Chondrocyte (in vitro differentiated cells): ENCODE measurements at regions not wholly inside any gene's neighbourhood (a gene's known extent, or its start where the extent isn't known, plus 50 kb on each side); places are given as distances from the start of the nearest gene placed in this dataset.

Experiments
- DNase-seq: peaks from one replicate; pipeline ENCODE4 v3.0.0; 2021; ENCODE audit warnings: mixed read lengths, low spot score
- H3K27ac Mint-ChIP-seq: one replicate; pipeline ENCODE4 v1.8.0; 2021; ENCODE audit warnings: mild to moderate bottlenecking, moderate library complexity, mixed read lengths; ENCODE audit not compliant: unreplicated experiment
- H3K27me3 Mint-ChIP-seq: 2 replicates; pipeline ENCODE4 v1.8.0; 2021; ENCODE audit warnings: low read depth, mixed read lengths
- H3K36me3 Mint-ChIP-seq: 2 replicates; pipeline ENCODE4 v1.8.0; 2021; ENCODE audit warnings: low read depth, mixed read lengths
- H3K4me1 Mint-ChIP-seq: 2 replicates; pipeline ENCODE4 v1.8.0; 2021; ENCODE audit warnings: low read depth, mild to moderate bottlenecking, mixed read lengths
- H3K4me3 Mint-ChIP-seq: one replicate; pipeline ENCODE4 v1.8.0; 2021; ENCODE audit warnings: mild to moderate bottlenecking, moderate library complexity, mixed read lengths; ENCODE audit not compliant: unreplicated experiment
- H3K9me3 Mint-ChIP-seq: 2 replicates; pipeline ENCODE4 v1.8.0; 2021; ENCODE audit warnings: low read depth, mixed read lengths
- CTCF ChIP-seq: fragments of 200-600 bp; sonication (generic); IDR thresholded peaks from 2 replicates; pipeline ENCODE4 v1.5.0; 2021; ENCODE audit warnings: antibody characterized with exemption, mild to moderate bottlenecking, moderate library complexity

- no peak overlapping the region for H3K4me3 Mint-ChIP-seq
- TF ChIP-seq CTCF: no peak
- H3K4me1 Mint-ChIP-seq: peaks cover 10% of the 10 kb centered on the region
- H3K27me3 Mint-ChIP-seq: peaks cover 11% of the 10 kb centered on the region
- no peak overlapping the region for H3K27ac Mint-ChIP-seq
- no peaks in the 10 kb centered on the region for H3K9me3 Mint-ChIP-seq
- DNase-seq: no peak
- H3K36me3 Mint-ChIP-seq: no peaks in the 10 kb centered on the region
Measured at GRCh38 chr10:3292636-3293035, 120.1 kb upstream of the PITRM1 start.

- no peak for DNase-seq
- Mint-ChIP-seq H3K27me3 (peaks cover 13% of the 10 kb centered on the region), H3K27ac (no peak overlapping the region)
Measured at GRCh38 chr10:3290550-3290949, 118.0 kb upstream of the PITRM1 start.

GRCh38 chr10:3287572-3288445 is 115.2 kb upstream of the PITRM1 start:
- H3K4me1 Mint-ChIP-seq: peaks cover 4% of the 10 kb centered on the region
- DNase-seq: no peak
- no peak overlapping the region for H3K27ac Mint-ChIP-seq
- no peak for TF ChIP-seq CTCF
- no peaks in the 10 kb centered on the region for H3K9me3 Mint-ChIP-seq
- peaks cover 13% of the 10 kb centered on the region for H3K27me3 Mint-ChIP-seq
- H3K36me3 Mint-ChIP-seq: no peaks in the 10 kb centered on the region
- no peak overlapping the region for H3K4me3 Mint-ChIP-seq

More at GRCh38 chr10:3290550-3290949, 118.0 kb upstream of the PITRM1 start:
- Mint-ChIP-seq H3K4me3 (no peak overlapping the region), H3K36me3 (no peaks in the 10 kb centered on the region), H3K9me3 (no peaks in the 10 kb centered on the region), H3K4me1 (peaks cover 10% of the 10 kb centered on the region)
- TF ChIP-seq CTCF: no peak

GRCh38 chr10:3282674-3283017 is 110.1 kb upstream of the PITRM1 start:
- H3K4me1 Mint-ChIP-seq: no peaks in the 10 kb centered on the region

More at GRCh38 chr10:3282674-3283017, 110.1 kb upstream of the PITRM1 start:
- peaks cover 7% of the 10 kb centered on the region for H3K27me3 Mint-ChIP-seq
- no peak for DNase-seq
- no peaks in the 10 kb centered on the region for H3K9me3 Mint-ChIP-seq
- no peak overlapping the region for H3K27ac Mint-ChIP-seq
- no peak overlapping the region for H3K4me3 Mint-ChIP-seq
- H3K36me3 Mint-ChIP-seq: no peaks in the 10 kb centered on the region
- TF ChIP-seq CTCF: no peak
